NCI-H146 treated with DMSO at 0.1 percent for 48 hours (cell line): ENCODE measurements at regions not wholly inside any gene's neighbourhood (a gene's known extent, or its start where the extent isn't known, plus 50 kb on each side); places are given as distances from the start of the nearest gene placed in this dataset.

Experiments used
- DNase-seq: peaks from one replicate; lab custom pipeline; 2025; ENCODE audit not compliant: unreplicated experiment; lab: John Stamatoyannopoulos, UW

DNA sequence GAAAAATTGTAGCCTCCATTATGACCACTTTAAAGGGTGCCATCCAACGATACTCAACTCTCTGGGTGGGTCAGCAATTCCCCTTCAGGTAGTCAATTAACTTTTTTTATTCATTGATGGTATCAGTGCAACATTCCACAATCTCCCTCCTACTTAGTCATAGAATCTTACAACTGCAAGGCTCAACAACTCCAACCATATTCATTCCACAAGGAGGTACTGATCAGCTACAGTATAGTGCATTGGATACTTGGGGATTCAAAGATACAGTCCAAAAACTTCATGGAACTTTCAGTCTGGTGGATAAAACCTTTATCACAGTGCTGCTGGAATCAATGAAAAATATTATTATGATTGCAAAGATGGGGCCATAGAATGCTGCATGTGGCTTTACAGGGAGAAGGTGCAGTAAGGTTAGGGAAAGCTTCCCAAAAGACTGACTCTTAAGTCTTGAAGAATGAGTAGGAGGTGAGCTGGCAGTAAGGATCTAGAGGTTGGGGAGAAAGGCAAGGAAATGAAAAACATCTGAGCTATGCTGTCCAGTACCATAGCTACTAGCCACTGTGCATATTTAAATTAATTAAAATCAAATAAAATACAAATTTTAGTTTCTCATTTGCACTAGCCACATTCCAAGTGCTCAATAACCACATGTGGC is 314.7 kb upstream of the PRDM1 start:
- no peak for DNase-seq

DNA sequence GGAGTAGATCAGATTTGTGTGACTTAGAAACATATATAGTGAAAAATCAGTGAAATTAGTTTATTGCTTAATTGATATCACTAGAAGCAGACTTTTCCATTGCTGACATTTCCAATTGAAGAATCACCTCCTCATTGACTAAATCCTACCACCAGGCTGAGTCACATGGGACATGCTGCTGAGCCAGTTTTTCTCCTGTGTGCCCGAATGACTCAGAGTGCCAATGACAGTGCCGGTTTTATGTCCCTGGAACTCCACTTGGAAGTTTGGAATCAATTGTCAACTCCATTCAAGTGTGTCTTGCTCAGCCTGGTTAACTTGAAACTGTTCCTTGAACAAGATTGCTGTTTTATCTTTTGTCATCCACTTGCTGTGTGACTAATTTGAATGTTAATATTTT is 316.1 kb upstream of the PRDM1 start:
- DNase-seq: no peak

- no peak for DNase-seq
These were observed 316.9 kb upstream of the PRDM1 start for GRCh38 chr6:105769197-105769596.

DNA sequence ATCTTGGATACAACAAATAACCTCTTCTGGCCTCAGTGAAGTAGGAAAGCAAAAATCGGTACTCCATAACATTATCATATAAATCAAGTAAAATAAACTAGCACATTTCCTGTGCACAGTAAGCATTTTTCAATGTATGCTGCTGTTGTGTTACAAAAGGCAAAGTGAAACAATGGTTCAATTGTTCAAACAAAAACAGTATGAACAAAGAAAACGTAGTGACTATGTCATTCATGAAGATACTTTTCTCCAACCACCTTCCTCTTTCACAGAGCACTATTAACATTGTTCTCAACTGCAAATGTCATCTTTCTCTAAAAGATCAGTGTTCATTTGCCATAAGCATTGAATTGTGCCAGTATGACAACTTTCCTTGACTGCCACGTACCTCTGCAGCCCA is 318.6 kb upstream of the PRDM1 start:
- DNase-seq: no peak

GRCh38 chr6:105765239-105765638 is 320.9 kb upstream of the PRDM1 start:
- no peak for DNase-seq

DNA sequence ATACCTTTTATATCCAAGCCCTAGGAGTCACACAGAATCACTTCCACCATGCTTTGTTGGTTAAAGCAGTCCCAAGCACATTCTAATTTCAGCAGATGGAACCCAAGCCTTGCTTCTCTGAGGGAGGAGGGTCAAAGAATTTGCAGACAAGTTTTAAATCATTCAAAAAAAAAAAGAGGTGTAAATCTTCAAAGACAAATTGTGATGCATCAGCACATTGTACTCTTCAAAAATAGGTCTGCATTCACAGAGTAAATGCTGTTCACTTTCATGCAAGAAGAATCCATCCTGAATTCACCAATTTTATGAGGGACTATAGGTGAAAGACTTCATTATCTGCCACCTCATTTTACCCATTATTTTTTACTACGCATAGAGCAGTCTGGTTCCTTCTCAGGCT is 321.8 kb upstream of the PRDM1 start:
- DNase-seq: no peak

GRCh38 chr6:105763866-105764265 is 322.3 kb upstream of the PRDM1 start:
- no peak for DNase-seq

DNA sequence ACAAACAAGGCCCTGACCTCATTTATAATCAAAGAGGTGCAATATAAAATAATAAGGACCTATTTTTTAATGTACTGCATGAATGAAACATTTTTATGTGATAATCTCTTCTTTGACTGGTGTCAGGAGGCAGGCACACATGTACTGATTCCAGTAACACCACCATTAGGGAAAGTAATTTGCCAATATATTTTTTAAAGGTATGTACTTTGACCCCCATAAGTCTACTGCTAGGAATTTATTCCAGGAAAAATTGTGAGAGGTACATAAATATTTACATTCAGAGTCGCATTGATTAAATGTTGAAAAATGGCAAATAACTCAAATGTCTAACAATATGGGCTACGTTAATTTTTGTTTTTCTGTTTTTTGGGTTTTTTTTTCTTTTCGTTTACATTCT is 325.4 kb upstream of the PRDM1 start:
- no peak for DNase-seq

DNA sequence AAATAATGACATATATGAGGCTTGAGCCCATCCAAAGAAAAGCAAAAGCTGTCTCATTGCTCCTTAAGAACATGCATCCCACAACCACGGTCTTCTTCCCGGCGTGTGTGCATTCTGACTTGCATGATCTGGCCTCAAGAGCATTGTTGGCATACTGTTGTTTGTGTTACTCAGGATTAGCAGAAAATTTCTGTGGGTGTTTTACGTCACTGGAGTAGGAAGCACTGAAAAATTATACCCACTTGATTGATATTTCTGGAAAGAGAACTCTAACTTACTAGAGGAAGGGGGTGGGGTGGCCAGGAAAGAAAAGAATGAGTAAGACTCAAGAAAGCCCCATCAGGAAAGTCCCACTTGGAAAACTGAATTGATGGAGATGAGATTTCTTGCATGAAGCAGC is 326.2 kb upstream of the PRDM1 start:
- DNase-seq: no peak

DNA sequence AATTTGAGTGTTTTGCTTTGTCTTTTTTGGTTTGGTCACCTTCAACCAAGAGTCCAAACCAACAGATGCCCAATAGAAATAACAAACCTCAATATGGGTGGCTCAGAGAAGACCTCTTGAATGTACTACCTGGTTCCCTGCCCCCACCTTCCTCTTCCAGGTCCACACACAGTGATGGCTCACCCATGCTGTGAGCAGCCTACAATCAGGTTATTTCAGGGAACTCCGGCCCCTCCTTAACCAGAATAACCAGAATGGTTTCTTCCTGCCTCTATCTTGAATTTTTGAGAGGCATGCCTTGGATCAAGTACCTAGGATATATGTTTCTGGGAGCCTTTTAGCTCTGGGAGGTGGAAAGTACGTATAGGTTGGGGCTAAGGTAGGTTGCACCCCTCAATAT is 327.1 kb upstream of the PRDM1 start:
- DNase-seq: no peak

- peak; percentile 21 for DNase-seq
These were observed 328.5 kb upstream of the PRDM1 start for GRCh38 chr6:105757512-105758200.

DNA sequence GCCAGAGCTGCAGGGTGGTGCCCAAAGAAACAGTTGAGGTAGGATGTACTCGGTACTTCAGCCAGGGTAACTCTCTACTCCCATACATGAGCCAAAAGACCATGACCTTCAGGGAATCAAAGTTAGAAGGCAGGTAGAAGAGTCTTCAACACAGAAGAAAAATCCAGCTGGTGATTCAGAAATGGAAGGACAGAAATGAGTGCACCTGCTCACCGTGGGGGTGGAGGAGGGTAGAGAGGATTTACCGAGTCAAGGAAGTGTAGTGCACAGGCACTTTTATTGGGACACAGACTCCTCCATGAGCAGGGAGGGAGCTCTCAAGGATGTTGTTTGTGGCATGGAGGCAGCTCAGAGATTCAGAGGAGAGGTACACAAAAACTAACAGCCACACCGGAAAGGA is 330.3 kb upstream of the PRDM1 start:
- DNase-seq: no peak

DNA sequence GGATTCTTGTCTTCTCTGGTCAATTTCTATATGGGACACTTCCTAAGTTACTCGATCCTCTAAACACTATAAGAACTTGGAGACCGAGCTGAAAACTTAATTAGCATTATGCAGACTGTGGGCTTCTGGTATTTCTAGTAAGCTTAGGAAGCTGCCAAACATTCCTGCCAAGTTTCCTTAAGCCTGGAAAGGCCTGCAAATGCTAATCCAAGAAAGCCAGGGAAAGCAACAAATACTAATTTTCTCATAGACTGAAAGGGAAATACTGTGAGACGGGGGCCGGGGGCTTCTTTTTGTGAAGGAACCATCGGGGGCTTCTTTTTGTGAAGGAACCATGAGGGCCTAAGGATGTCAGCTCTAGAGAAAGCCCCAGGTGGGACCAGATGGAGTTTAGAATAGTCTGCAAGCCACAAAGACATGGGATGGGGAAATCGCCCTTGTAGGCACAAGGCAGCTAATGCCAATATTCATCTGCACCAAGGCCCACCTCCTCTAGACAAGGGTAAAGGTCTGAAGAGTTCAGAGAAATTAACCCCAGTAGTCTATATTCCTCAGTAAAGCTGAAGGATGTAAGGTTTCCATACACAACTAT is 332.4 kb upstream of the PRDM1 start:
- no peak for DNase-seq

DNA sequence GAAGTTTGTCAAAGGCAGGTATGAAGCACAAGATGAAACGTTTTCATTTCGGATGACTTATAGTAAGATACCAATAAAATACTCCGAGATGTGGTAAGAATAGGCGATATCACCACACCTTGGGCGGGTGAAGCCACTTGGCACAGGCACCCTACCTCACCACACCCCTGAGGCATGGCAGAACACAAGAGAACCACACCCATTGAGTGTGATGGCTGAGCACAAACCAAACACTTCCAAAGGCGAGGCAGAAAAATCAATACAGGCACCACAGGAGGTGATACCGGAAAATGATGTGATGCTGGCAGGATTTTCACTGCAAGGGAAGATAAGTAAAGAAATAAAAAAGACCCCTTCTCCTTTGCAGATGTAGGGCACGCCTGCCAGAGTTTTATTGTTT is 332.9 kb upstream of the PRDM1 start:
- peak; percentile 77 for DNase-seq

DNA sequence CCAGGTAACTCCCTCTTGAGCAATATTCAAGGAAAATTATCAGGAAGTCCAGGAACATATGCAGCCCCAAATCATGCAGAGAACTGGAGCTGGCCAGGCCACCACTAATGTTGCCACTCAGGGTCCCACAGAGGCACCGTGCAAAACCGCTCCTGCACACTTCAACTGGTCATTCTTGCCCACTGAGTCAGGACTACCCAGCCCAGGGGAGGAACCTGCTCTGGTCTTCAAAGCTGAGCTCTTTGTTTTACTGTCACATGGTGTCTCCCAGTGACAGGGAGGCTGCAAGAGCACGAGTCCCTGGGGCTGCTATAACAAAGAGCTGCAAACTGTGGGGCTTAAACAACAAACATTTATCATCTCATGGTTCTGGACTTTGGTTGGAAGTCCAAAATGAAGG is 336.0 kb upstream of the PRDM1 start:
- DNase-seq: no peak

DNA sequence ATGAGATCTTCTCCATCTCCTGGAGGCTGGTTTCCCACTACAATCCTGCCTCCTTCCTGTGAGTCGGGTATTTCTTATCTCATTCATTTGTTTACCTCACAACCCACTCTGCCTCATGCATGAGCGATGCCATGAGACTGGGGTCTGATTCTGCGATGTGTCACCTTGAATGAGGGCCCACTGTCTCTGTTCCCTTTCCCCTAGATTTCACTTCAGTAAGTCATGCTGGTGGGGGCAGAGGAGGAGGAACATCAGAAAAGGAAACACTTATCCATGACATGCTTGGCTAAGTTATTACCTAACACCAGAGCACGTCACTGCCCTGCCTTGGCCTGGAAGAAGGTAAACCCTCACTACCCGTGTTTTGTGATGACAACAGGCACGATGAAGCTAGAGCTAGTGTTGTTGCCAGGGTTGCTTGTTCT is 337.4 kb upstream of the PRDM1 start:
- no peak for DNase-seq

- DNase-seq: no peak
These were observed 338.2 kb upstream of the PRDM1 start for GRCh38 chr6:105747823-105748405.

- DNase-seq: no peak
These were observed 339.6 kb upstream of the PRDM1 start for GRCh38 chr6:105746509-105746908.

GRCh38 chr6:105746130-105746505 is 340.0 kb upstream of the PRDM1 start:
- no peak for DNase-seq

DNA sequence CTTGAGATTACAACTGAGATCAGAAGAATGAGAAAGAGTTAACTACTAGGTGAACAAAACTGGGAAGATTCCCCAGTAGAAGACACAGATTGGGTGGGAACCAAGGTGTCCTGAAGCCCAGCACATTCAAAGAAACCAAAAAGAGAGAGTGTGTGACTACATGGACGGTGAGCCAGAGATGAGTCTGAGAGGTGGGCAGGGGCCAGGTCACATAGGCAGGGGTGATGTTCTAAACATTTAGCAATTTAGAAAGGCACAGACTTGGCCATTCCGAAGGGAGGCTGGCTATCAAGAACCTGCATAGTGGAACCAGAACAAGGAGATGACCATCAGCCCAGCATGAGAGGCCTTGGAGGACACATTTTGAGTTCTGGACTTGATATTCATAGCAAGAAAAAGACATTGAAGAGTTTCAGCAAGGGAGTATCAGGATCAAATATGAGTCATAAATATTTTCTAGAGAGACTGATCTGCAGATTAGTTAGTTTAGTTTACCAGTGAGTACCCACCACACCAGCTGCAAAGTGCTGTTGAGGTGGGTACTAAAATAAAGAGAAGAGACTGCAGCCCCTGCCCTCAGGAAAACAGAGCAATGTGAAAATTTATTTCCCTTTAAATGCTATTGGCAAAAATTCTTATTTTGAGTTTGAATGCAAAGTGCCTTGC is 340.5 kb upstream of the PRDM1 start:
- DNase-seq: no peak

GRCh38 chr6:105744815-105745214 is 341.3 kb upstream of the PRDM1 start:
- no peak for DNase-seq
